GM23338 (cell line): ENCODE measurements at regions not wholly inside any gene's neighbourhood (a gene's known extent, or its start where the extent isn't known, plus 50 kb on each side); places are given as distances from the start of the nearest gene placed in this dataset.

ENCODE experiments used
- ATAC-seq: fragments of 200-7000 bp; cut with Tn5 transposase; 3 replicates; pipeline ENCODE4 v1.9.1; 2020
- DNase-seq: peaks from one replicate; pipeline ENCODE4 v3.0.0-alpha.2; 2015; ENCODE audit warnings: low spot score
- H2AFZ ChIP-seq: fragments of 200-600 bp; sonication (generic); 2 replicates; pipeline ENCODE4 v1.8.0; 2016; ENCODE audit warnings: antibody characterized with exemption, mild to moderate bottlenecking, moderate library complexity
- H3F3A ChIP-seq: fragments of 200-600 bp; sonication (generic); replicated peaks from 2 replicates; pipeline ENCODE4 v1.8.0; 2017; ENCODE audit warnings: antibody characterized with exemption, mixed run types, low read depth
- H3K27ac ChIP-seq: fragments of 200-600 bp; sonication (generic); 2 replicates; pipeline ENCODE4 v1.6.1; 2016; ENCODE audit warnings: low read depth
- H3K27me3 ChIP-seq: fragments of 200-600 bp; sonication (generic); 2 replicates; pipeline ENCODE4 v1.8.0; 2016; ENCODE audit warnings: mild to moderate bottlenecking, mixed run types, moderate library complexity; ENCODE audit not compliant: insufficient read depth
- H3K36me3 ChIP-seq: fragments of 200-600 bp; sonication (generic); 2 replicates; pipeline ENCODE4 v1.8.0; 2016; ENCODE audit warnings: mild to moderate bottlenecking; ENCODE audit not compliant: insufficient read depth
- H3K4me1 ChIP-seq: fragments of 200-600 bp; sonication (generic); 2 replicates; pipeline ENCODE4 v1.8.0; 2016; ENCODE audit warnings: mild to moderate bottlenecking, moderate library complexity; ENCODE audit not compliant: insufficient read depth
- H3K4me2 ChIP-seq: fragments of 200-600 bp; sonication (generic); 2 replicates; pipeline ENCODE4 v1.7.1; 2017; ENCODE audit warnings: mixed run types
- H3K4me3 ChIP-seq: fragments of 200-600 bp; sonication (generic); 2 replicates; pipeline ENCODE4 v1.6.1; 2016; ENCODE audit warnings: mixed run types
- H3K79me2 ChIP-seq: fragments of 200-600 bp; sonication (generic); replicated peaks from 2 replicates; pipeline ENCODE4 v1.8.0; 2017; ENCODE audit warnings: mild to moderate bottlenecking; ENCODE audit not compliant: insufficient read depth
- H3K9me2 ChIP-seq: fragments of 200-600 bp; sonication (generic); 2 replicates; pipeline ENCODE4 v1.8.0; 2017; ENCODE audit not compliant: insufficient read depth
- H4K20me1 ChIP-seq: fragments of 200-600 bp; sonication (generic); replicated peaks from 2 replicates; pipeline ENCODE4 v1.8.0; 2017; ENCODE audit warnings: mild to moderate bottlenecking; ENCODE audit not compliant: insufficient read depth
- H3K27ac Mint-ChIP-seq: 2 replicates; pipeline ENCODE4 v1.8.0; 2020; ENCODE audit warnings: inconsistent platforms, mild to moderate bottlenecking, moderate library complexity, mixed read lengths
- H3K27me3 Mint-ChIP-seq: 3 replicates; pipeline ENCODE4 v1.8.0; 2022; ENCODE audit warnings: low read depth, mild to moderate bottlenecking, moderate library complexity, mixed read lengths, inconsistent platforms; ENCODE audit not compliant: insufficient read depth, poor library complexity
- H3K36me3 Mint-ChIP-seq: 3 replicates; pipeline ENCODE4 v1.8.0; 2021; ENCODE audit warnings: low read depth, mild to moderate bottlenecking, inconsistent platforms, moderate library complexity, mixed read lengths
- H3K4me1 Mint-ChIP-seq: 3 replicates; pipeline ENCODE4 v1.8.0; 2020; ENCODE audit warnings: mild to moderate bottlenecking, inconsistent platforms, mixed read lengths
- H3K4me3 Mint-ChIP-seq: 3 replicates; pipeline ENCODE4 v1.8.0; 2021; ENCODE audit warnings: moderate library complexity, mild to moderate bottlenecking, inconsistent platforms, mixed read lengths
- H3K9me3 Mint-ChIP-seq: 3 replicates; pipeline ENCODE4 v1.8.0; 2020; ENCODE audit warnings: moderate library complexity, mild to moderate bottlenecking, inconsistent platforms, mixed read lengths
- ETS1 ChIP-seq: IDR thresholded peaks from 2 replicates; pipeline ENCODE4 v1.6.1; 2016; ENCODE audit warnings: antibody characterized with exemption
- NANOG ChIP-seq: IDR thresholded peaks from 2 replicates; pipeline ENCODE4 v1.6.1; 2016; ENCODE audit warnings: antibody characterized with exemption, borderline replicate concordance
- REST ChIP-seq: IDR thresholded peaks from one replicate; pipeline ENCODE4 v1.6.1; 2018; ENCODE audit warnings: antibody characterized with exemption; ENCODE audit not compliant: unreplicated experiment
- TF ChIP-seq, protein P1 (sequence below): fragments of 250-450 bp; sonication (Bioruptor Pico); IDR thresholded peaks from 2 replicates; pipeline ENCODE4 v1.5.0; 2020; ENCODE audit warnings: mild to moderate bottlenecking, moderate library complexity

DNA sequence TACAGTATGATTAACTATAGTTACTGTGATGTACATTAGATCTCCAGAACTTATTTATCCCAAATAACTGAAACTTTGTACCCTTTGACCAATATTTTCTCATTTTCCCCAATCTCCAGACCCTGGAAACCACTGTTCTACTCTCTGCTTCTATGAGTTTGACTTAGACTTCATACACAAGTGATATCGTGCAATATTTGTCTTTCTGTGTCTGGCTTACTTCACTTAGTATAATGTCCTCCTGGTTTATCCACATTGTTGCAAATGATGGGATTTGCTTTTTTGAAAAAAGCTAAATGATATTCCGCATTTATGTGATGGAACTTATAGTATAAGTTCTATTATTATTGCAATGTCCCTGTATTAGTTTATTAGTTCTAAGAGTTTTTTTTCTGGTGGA lies 81.8 kb upstream of the SOD3 start (continued):
- TF ChIP-seq, protein P1, sequence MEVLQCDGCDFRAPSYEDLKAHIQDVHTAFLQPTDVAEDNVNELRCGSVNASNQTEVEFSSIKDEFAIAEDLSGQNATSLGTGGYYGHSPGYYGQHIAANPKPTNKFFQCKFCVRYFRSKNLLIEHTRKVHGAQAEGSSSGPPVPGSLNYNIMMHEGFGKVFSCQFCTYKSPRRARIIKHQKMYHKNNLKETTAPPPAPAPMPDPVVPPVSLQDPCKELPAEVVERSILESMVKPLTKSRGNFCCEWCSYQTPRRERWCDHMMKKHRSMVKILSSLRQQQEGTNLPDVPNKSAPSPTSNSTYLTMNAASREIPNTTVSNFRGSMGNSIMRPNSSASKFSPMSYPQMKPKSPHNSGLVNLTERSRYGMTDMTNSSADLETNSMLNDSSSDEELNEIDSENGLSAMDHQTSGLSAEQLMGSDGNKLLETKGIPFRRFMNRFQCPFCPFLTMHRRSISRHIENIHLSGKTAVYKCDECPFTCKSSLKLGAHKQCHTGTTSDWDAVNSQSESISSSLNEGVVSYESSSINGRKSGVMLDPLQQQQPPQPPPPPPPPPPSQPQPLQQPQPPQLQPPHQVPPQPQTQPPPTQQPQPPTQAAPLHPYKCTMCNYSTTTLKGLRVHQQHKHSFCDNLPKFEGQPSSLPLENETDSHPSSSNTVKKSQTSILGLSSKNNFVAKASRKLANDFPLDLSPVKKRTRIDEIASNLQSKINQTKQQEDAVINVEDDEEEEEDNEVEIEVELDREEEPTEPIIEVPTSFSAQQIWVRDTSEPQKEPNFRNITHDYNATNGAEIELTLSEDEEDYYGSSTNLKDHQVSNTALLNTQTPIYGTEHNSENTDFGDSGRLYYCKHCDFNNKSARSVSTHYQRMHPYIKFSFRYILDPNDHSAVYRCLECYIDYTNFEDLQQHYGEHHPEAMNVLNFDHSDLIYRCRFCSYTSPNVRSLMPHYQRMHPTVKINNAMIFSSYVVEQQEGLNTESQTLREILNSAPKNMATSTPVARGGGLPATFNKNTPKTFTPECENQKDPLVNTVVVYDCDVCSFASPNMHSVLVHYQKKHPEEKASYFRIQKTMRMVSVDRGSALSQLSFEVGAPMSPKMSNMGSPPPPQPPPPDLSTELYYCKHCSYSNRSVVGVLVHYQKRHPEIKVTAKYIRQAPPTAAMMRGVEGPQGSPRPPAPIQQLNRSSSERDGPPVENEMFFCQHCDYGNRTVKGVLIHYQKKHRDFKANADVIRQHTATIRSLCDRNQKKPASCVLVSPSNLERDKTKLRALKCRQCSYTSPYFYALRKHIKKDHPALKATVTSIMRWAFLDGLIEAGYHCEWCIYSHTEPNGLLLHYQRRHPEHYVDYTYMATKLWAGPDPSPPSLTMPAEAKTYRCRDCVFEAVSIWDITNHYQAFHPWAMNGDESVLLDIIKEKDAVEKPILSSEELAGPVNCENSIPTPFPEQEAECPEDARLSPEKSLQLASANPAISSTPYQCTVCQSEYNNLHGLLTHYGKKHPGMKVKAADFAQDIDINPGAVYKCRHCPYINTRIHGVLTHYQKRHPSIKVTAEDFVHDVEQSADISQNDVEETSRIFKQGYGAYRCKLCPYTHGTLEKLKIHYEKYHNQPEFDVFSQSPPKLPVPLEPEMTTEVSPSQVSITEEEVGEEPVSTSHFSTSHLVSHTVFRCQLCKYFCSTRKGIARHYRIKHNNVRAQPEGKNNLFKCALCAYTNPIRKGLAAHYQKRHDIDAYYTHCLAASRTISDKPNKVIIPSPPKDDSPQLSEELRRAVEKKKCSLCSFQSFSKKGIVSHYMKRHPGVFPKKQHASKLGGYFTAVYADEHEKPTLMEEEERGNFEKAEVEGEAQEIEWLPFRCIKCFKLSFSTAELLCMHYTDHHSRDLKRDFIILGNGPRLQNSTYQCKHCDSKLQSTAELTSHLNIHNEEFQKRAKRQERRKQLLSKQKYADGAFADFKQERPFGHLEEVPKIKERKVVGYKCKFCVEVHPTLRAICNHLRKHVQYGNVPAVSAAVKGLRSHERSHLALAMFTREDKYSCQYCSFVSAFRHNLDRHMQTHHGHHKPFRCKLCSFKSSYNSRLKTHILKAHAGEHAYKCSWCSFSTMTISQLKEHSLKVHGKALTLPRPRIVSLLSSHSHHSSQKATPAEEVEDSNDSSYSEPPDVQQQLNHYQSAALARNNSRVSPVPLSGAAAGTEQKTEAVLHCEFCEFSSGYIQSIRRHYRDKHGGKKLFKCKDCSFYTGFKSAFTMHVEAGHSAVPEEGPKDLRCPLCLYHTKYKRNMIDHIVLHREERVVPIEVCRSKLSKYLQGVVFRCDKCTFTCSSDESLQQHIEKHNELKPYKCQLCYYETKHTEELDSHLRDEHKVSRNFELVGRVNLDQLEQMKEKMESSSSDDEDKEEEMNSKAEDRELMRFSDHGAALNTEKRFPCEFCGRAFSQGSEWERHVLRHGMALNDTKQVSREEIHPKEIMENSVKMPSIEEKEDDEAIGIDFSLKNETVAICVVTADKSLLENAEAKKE, result no peak
- no peak for TF ChIP-seq ETS1

GRCh38 chr4:24719615-24720014 lies 75.8 kb upstream of the SOD3 start:
- Histone ChIP-seq H3F3A (no peaks in the 10 kb centered on the region), H3K4me1 (peaks cover 25% of the 10 kb centered on the region), H2AFZ (peak overlapping the region; percentile 20; the same call in 1 of the 2 replicates), H3K4me3 (no peak overlapping the region), H4K20me1 (no peaks in the 10 kb centered on the region), H3K27ac (no peak overlapping the region), H3K4me2 (no peak overlapping the region), H3K36me3 (peaks cover 5% of the 10 kb centered on the region; the same call in 1 of the 2 replicates), H3K27me3 (no peaks in the 10 kb centered on the region), H3K9me2 (0 out of 2 replicates have a peak, but pooled peaks cover 11% of the 10 kb centered on the region), H3K79me2 (no peaks in the 10 kb centered on the region)
- DNase-seq (no peak), ATAC-seq (no peak)
- peaks cover 1% of the 10 kb centered on the region for H3K27me3 Mint-ChIP-seq
- no peak overlapping the region for H3K4me3 Mint-ChIP-seq
- peaks cover 24% of the 10 kb centered on the region for H3K9me3 Mint-ChIP-seq
- no peak overlapping the region for H3K27ac Mint-ChIP-seq
- H3K36me3 Mint-ChIP-seq, result peaks cover 19% of the 10 kb centered on the region; the same call in 2 of the 3 replicates
- H3K4me1 Mint-ChIP-seq, result peaks cover 31% of the 10 kb centered on the region
- TF ChIP-seq REST (no peak), NANOG (no peak)
- TF ChIP-seq, protein P1, result no peak
